Fibroblast of skin of back (primary cell): ENCODE measurements at regions not wholly inside any gene's neighbourhood (a gene's known extent, or its start where the extent isn't known, plus 50 kb on each side); places are given as distances from the start of the nearest gene placed in this dataset.
A peak's percentile ranks its signal among the peaks of the same experiment; 100 is the strongest.
"Not testable (repeated sequence)": the region's sequence is repeated elsewhere in the genome, so short reads cannot be mapped to it uniquely, and the experiment has no call there.

Experiments
- DNase-seq: peaks from one replicate; pipeline ENCODE4 v3.0.0-alpha.2; 2013

DNA sequence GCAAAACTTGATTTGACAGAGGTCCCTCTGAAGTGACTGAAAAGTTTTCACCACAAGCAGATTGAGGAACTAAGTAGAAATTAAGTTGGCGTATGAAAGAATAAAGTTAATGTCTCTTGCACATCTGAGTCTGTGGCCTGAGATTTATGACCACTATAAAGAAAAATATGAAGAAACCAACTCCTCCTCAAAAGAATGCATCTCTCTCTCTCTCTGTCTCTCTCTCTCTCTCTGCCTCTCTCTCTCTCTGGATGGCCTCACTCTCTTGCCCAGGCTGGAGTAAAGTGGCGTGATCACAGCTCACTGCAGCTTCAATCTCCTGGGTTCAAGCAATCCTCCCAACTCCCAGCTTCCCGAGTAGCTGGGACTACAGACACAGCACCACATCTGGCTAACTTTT is 55.2 kb downstream of the RPL22L1 start:
- no peak for DNase-seq

DNA sequence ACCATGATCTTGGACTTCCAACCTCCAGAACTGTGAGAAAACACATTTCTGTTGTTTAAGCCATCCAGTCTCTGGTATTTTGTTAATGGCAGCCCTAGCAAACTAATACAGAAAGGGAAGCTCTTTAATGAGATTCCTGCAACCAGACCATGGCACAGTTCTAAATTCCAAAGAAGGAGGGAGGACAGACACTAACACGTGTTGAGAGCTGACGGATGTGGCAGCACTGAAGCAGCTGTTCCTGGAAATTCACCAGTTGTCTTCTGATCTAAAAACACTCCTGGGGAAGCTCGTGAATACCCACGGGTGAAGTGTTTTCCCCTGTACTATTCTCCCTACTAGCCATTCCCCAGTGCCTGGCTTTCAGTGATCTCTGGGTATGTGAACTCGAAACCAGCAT is 56.7 kb downstream of the RPL22L1 start:
- no peak for DNase-seq

DNA sequence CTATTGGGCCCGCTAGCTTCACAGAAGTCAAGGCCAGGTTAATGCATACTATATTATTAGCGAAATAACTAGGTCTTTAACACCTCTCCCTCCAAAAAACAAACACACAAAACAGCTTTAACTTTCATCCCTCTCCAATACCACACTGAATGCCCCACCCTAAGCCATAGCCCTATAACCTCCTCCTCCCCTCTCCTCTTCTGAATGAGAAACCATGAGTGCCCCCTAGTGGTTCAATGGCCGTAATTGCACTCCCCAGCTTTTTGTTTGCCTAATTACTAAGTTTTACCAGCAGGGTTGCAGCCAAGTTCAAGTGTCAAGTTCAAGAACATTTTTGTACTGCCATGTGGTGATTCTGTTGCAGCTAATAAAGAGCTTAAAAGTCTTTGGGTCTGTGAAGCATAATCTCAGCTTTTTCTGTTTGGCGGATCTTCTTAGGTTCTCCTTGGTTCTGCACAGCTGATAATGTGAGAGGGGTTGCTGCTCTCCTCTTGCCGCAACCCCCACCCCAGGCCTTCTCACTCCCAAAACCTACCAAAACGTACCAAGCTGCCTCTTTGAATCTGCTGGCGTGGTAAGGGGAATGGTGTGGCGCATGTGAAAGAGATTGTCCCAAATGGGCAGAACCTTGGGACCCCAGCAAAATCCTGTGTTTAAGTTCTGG is 57.9 kb downstream of the RPL22L1 start:
- peak; percentile 78 for DNase-seq

DNA sequence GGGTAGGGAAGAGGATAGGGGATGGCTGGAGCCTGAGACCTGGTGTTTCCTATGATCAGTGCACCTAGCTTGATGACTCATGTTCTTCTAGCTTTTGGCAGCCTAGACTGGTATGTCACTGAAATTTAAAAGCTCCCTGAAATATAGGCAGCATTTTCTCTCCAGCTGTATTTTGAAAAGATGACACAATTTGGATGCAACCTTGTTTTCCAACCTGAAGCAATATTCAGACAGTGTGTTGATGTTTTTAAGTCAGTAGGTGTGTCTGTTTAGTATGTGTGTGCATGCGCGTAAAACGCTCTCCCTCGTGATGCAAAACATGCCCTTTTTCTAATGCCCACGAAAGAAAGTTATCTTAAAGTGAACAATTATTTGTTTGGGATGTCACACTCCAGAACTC is 58.5 kb downstream of the RPL22L1 start:
- DNase-seq: no peak

DNA sequence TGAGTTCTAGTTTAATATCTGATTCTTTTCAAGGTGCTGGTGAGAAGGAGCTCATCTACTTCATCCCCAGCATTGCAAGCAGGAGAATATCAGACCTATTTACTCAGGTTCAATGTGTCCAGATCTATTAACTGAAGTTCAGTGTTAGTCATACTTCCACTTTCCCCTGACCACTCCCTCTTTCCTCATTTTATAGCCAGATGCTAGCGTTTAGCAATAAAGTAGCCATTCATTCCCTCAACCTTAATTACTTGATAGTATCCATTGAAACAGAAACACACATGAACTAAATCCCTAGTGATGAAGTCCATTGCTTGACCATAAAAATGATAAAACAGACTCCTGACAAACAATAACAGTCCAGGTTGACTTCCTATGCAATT is 60.0 kb downstream of the RPL22L1 start:
- no peak for DNase-seq

DNA sequence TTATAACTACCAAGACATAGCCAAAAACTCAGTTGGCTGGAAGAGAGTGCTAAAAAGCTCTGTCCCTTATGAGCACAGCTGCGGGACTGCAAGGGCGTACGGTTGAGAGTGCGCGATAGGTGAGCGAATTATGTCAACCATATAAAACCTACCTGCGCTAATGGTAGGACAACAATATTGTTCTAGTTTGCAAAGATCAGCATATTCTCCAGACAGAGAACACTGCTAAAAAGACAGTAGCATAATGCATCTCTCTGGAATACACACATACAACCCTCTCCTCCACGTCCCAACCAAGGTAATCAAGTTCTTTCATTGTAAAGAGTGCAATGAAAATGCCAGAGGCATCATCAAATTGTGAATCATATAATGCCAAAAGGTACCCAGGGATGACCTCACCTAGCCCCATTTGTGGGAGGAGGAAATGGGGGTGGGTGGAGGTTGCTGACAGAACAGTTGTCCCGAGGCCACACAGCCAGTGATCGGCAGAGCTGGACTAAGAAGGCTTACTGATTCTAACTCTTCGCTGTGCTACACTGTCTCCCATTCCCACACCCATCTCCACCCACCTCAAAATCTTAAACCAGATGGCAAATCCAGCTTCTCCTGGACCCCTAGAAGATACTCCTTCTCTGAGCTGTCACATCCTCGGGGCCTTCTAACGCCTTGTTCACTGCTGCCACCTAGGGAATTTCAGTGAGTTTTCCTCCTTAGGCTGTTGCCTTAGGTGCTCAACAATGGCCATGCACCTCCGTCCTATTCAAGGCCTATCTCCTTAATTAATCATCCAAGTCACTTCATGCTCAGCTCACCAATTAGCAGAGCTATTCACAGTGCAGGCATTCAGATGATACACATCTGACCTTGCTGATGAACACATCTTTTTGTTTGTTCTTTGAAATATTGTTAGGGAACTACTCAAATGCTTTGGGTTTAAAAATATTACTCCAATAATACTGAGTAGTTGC is 60.7 kb downstream of the RPL22L1 start:
- peak; percentile 80 for DNase-seq

DNA sequence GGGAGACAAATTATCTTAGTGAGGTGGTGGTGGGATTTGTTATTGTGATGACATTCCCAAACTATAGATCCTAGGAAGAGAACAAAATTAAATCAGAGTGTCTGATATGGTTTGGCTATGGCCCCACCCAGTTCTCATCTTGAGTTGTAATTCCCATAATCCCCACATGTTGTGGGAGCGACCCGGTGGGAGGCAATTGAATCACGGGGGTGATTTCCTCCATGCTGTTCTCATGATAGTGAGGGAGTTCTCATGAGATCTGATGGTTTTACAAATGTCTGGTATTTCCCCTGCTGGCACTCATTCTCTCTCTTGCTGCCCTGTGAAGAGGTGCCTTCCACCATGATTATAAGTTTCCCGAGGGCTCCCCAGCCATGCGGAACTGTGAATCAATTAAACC is 62.0 kb downstream of the RPL22L1 start:
- peak; percentile 42 for DNase-seq

DNA sequence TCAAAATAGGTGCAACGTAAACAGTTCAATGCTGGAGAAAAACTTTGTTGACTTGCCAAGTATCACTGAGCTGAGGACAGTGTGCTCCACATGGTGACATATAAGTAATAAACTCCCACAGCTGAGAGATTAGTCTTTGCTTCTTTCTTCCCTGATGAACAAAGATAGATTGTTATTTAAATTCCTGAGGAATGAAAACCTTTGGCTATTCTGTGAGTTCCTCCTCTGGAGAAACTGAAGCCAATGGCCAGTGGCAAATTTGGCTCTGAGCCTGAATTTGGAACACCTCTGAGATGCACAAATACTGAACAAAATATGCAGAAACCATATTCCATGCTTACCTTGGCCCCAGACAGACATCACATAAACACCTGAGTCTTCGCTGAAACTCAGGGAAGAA is 63.3 kb downstream of the RPL22L1 start:
- DNase-seq: no peak

DNA sequence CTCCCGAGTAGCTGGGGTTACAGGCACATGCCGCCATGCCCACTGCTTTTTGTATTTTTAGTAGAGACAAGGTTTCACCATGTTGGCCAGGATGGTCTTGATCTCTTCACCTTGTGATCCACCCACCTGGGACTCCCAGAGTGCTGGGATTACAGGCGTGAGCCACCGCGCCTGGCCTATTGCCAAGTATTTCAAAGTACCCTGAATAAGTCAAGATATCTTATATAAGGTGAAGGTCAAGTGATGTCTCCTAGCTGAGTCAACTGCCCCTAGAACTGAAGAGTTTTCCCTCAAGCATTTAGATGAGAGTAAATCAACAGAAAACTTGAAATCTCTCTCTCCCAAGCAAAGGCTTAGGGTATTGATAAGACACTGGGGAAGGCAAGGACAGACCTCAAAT is 63.9 kb downstream of the RPL22L1 start:
- no peak for DNase-seq

DNA sequence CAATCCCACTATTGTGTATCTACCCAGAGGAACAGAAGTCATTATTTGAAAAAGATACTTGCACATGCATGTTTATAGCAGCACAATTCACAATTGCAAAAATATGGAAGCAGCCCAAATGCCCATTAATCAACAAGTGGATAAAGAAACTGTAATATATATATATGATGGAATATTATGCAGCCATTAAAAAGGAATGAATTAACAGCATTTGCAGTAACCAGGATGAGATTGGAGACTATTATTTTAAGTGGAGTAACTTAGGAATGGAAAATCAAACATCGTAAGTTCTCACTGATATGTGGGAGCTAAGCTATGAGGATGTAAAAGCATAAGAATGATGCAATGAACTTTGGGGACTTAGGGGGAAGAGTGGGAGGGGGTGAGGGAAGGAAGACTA is 64.7 kb downstream of the RPL22L1 start:
- DNase-seq: not testable (repeated sequence)

DNA sequence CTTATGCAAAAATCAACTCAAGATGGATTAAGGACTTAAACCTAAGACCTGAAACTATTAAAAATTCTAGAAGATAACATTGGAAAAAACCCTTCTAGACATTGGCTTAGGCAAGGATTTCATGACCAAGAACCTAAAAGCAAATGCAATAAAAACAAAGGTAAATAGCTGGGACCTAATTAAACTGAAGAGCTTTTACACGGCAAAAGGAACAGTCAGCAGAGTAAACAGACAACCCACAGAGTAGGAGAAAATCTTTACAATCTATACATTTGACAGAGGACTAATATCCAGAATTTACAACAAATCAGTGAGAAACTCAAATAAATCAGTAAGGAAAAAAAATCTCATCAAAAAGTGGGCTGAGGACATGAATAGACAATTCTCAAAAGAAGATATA is 65.4 kb downstream of the RPL22L1 start:
- not testable (repeated sequence) for DNase-seq

DNA sequence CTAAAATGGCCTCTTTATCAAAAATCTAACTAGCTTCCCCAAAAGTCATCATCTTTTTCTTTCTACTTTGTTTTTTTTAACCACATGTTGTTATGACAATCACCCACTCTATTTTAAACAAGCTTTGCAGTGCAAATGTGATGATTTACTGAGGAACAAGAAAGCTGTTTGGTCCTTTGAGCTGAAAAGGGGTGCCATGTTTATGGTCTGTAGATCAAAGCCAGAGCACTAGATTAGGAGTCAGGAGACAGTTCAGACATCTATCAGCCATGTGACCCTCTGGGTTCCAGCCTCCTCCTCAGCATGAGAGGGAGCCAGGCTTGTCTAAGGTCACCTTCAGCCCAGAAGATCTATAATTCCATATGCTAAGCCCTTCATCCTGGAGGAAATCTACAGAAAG is 65.9 kb downstream of the RPL22L1 start:
- DNase-seq: no peak

DNA sequence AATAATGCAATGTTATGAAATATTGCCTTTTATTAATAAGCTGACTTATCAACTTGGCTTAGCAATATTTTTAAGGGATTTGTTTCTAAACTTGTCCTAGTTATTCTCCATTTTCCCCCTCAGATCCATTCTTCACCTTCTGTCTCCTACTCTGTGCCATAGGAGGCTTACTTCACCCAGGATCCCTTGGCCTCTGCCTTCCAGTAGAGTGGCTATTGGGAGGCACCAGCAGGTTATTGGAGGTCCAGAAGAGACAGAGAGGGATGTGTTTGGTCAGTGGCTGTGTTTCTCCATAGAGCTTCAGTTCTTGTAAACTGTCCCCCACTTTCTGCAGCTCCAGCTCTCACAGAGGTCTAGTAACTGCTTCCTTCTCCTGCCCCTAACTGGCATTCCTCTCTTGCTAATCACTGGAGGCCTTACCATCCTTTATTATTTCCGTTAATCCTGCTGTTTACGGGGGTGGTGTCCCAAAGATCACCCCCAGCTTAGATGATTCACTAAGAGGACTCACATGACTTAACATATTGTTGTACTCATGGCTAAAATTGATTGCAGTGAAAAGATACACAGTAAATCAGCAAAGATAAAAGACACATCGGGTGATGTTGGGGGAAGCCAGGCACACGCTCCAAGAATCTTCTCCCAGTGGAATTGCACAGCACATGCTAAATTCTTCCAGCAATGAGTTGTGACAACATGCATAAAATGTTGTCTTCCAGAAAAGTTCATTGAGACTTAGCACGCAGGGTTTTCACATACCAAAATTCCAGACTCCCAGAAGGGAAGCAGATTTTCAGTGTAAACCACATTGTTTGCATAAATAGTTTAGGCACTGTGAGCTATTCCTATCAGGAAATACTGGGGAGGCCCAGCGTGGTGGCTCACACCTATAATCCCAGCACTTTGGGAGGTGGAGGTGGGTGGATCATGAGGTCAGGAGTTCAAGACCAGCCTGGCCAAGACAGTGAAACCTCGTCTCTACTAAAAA is 67.5 kb downstream of the RPL22L1 start:
- peak; percentile 99 for DNase-seq

DNA sequence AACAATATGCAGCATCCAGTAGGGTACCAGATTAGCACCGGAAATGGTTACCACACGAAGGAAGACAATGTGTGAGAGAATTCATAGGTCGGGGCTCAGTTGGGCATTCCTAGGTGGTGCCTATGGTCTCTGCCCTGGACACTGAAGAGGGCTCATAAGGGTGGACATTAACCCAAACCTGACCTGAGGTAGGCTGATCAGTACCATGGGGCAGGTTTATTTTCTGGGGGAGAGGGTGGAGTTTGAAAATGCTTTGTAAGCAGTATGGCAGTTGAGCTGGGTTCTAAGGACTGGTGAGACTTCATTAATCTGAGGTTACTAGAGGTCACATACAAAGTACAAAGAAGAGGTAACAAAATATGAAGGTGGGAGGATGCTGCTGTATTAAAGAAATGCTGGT is 68.4 kb downstream of the RPL22L1 start:
- DNase-seq: no peak

DNA sequence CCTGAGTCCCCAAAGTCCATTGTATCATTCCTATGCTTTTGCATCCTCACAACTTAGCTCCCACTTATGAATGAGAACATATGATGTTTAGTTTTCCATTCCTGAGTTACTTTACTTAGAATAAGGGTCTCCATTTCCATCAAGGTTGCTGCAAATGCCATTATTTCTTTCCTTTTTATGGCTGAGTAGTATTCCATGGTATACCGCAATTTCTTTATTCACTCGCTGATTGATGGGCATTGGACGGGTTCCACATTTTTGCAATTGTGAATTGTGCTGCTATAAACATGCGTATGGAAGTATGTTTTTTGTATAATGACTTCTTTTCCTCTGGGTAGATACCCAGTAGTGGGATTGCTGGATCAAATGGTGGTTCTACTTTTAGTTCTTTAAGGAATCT is 69.7 kb downstream of the RPL22L1 start:
- DNase-seq: not testable (repeated sequence)

DNA sequence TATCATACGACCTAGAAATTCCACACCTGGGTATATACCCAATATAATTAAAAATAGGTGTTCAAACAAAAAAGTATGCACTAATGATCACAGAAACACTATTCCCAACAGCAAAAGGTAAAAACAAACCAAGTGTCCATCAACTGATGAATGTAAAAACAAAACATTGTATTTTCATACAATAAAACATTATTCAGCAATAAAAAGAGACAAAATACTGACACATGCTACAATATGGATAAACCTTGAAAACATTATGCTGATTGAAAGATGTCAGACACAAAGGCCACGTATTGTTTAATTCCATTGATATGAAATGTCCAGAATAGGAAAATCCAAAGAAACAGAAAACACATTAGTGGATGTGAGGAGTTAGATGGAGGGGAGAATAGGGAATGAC is 71.0 kb downstream of the RPL22L1 start:
- DNase-seq: no peak

DNA sequence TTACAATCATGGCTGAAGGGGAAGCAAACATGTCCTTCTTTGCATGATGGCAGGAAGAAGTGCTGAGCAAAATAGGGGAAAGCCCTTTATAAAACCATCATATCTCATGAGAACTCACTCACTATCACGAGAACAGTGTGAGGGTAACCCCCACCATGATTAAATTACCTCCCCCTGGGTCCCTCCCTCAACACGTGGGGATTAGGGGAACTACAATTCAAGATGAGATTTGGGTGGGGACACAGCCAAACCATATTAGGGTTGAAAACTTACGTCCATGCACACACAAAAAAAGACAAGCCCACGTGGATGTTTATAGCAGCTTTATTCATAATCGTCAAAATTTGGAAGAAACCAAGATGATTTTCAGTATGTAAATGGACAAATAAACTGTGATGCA is 72.3 kb downstream of the RPL22L1 start:
- no peak for DNase-seq

DNA sequence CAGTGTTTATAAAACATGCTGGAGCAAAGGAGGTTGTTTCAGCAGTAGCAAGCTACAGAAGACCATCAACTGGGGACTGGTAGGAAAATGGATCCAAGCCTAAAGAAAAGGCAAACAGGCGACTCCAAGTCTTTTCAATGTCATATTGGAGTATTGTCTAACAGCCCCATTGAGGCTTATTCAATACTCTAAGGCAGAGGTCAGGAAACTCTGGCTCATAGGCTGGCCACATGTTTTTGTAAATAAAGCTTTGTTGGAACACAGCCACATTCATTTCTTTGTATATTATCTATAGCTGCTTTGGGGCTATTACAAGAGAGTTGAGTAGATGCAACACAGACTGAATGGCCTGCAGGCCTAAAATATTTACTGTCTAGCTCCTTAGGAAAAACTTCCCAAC is 77.5 kb downstream of the RPL22L1 start:
- no peak for DNase-seq

DNA sequence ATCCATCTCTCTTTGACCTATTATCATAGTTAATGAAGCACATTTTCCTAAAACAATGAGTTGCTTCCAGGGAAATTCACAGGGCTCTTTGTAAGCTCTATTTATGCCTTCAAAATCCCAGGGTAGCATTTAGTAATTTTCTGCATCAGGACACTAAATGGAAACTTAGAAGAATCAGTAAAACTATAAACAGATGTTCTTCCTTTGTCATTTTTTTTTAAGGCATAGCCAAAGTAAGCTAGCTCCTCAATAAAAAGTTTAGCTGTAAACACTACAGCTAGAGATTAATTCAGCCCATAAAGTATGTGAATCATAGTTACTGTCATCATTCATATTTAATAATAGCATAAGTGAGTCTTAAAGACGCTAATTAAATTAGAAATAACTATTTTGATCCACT is 79.3 kb downstream of the RPL22L1 start:
- DNase-seq: no peak

DNA sequence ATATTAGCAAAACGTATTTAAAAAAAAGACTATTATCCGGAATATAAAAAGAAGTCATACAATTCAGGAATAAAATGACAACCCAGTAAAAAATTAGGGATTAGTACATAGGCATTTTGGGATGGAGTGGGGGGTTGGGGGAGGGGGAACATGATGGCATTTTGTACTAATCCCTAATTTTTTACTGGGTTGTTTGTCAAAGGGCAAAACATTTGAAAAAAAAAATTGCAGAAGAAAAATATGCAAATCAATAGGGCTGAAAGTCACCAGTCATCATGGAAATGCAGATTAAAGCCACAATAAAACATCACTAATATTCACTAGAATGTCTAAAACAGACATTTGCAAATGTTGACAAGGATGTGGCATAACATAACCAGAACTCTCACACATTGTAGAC is 82.5 kb downstream of the RPL22L1 start:
- DNase-seq: no peak

DNA sequence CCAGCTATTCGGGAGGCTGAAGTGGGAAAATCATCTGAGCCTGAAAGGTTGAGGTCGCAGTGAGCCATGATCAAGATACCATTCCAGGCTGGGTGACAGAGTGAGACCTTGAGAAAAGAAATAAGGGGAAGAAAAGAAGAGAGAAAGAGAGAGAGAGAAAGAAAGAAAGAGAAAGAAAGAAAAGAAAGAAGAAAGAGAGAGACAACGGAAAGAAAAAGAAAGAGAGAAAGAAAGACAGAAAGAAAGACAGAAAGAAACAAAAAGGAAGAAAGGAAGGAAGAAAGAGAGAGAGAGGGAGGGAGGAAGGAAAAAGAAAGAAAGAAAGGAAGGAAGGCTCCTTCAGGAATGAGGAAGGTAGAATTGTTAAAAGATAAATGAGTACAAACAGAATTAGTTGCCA is 84.5 kb downstream of the RPL22L1 start:
- no peak for DNase-seq

DNA sequence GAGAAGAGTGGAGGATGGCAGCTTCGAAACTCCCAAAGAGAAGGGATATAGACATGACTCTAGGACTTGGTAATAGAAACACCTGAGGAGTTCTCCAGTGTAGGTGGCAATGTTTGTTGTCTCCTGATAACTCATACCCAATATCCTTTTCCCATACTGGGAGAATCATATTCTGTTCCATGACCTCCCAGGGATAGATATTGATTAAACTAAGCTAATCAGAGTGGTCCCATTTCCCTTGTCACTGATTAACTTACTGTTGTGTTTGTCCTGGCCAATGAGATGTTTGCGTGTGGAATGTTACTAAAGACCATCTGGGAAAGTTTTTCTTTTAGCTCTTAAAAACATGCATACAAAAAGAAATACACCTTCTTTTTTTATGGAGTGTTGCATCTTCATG is 85.6 kb downstream of the RPL22L1 start:
- no peak for DNase-seq

DNA sequence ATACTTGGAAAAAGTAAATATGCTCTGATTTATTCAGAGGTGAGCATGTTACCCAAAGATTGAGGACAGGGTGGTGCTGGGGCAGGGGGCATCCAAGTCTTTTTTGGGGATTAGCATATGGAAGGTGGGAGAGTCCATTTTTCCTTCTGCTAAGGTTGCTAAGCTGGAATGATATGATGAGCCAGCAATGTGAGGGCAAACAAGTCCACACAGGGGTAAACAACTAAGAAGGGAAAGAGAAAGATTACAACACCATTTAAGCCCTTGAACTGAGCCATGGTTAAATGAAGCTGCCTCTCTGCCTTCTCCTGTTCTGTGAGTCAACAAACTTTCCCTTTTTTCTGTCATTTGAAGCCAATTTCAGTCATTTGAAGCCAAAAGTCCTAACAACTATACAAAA is 89.0 kb downstream of the RPL22L1 start:
- DNase-seq: no peak
